ENCODE measurements at regions not wholly inside any gene's neighbourhood (a gene's known extent, or its start where the extent isn't known, plus 50 kb on each side); places are given as distances from the start of the nearest gene placed in this dataset.

- H4K20me1 ChIP-seq (replicated peaks; ENCODE audit: control insufficient read depth, insufficient read depth, low read length), result no peaks in the 10 kb centered on the region
- no peak for DNase-seq (ENCODE audit: extremely low read depth in 1 of 4, low spot score in 3 of 4)
- no peak for ATAC-seq
- H3K4me3 ChIP-seq, result no peak overlapping the region
- no peak for FAIRE-seq
- no peaks in the 10 kb centered on the region for H3K9me1 ChIP-seq (ENCODE audit: control insufficient read depth, insufficient read depth, low read length)
- H3K4me2 ChIP-seq (ENCODE audit: insufficient read depth, low read length), result no peak overlapping the region
- H3K27ac ChIP-seq (ENCODE audit: extremely low read depth, low read depth, low read length), result no peak overlapping the region
- no peak for TF ChIP-seq ZNF134 (CRISPR knock-in tag; conservative IDR thresholded peaks at IDR 0.05)
- TF ChIP-seq ZNF354B (CRISPR knock-in tag; IDR thresholded peaks at IDR 0.05), result no peak
- TF ChIP-seq MECOM (CRISPR knock-in tag; IDR thresholded peaks at IDR 0.05), result no peak
- TF ChIP-seq USF1 (CRISPR knock-in tag; IDR thresholded peaks at IDR 0.05), result no peak
- no peak for TF ChIP-seq NELFE (IDR thresholded peaks at IDR 0.05; ENCODE audit: insufficient read depth, insufficient read length)
- TF ChIP-seq THRAP3 (IDR thresholded peaks at IDR 0.05; ENCODE audit: borderline replicate concordance), result no peak
- TF ChIP-seq BCL6 (CRISPR knock-in tag; IDR thresholded peaks at IDR 0.05), result no peak
- TF ChIP-seq TEAD1 (CRISPR knock-in tag; IDR thresholded peaks at IDR 0.05), result no peak
- CTCF ChIA-PET (ENCODE audit: low intra/inter-chr PET ratio), result no interaction called here
- no peaks in the 10 kb centered on the region for H3K9me3 ChIP-seq (replicated peaks; ENCODE audit: control insufficient read depth, insufficient read depth, low read depth, low read length)
- 0% methylated on average over 2 of the region's 2 CpGs for WGBS (ENCODE audit: insufficient coverage, low coverage, missing lambda C conversion rate)
- no TSS peak for BruUV-seq (replicated peaks)
- H3K79me2 ChIP-seq (ENCODE audit: control insufficient read depth, insufficient read depth, low read length), result no peaks in the 10 kb centered on the region
- no peaks in the 10 kb centered on the region for H3K4me1 ChIP-seq (replicated peaks in 1 of 2; ENCODE audit: control insufficient read depth in 2 of 2, insufficient read depth in 2 of 2, low read length in 2 of 2)
- POLR2A ChIA-PET, result no interaction called here
- no peaks in the 10 kb centered on the region for H3K27me3 ChIP-seq (ENCODE audit: control insufficient read depth in 2 of 2, insufficient read depth in 2 of 2, low read length in 2 of 2)
- in situ Hi-C loops (cut with MboI) (no loop called here), intact Hi-C loops (cut with micrococcal nuclease) (no loop called here)
- H3K36me3 ChIP-seq (ENCODE audit: control insufficient read depth, insufficient read depth, low read length), result no peaks in the 10 kb centered on the region
- H3K9ac ChIP-seq (ENCODE audit: insufficient read depth in 1 of 2, low read depth in 2 of 2, low read length in 2 of 2), result no peak overlapping the region
- H2AFZ ChIP-seq (ENCODE audit: low read depth, low read length), result no peak overlapping the region
Measured at GRCh38 chr13:67951431-67951830, 721.3 kb upstream of the PCDH9 start.

GRCh38 chr13:67950603-67951002 is 720.5 kb upstream of the PCDH9 start:
- H4K20me1 ChIP-seq (replicated peaks; ENCODE audit: control insufficient read depth, insufficient read depth, low read length), result no peaks in the 10 kb centered on the region
- H2AFZ ChIP-seq (ENCODE audit: low read depth, low read length), result no peak overlapping the region
- H3K27me3 ChIP-seq (ENCODE audit: control insufficient read depth in 2 of 2, insufficient read depth in 2 of 2, low read length in 2 of 2), result no peaks in the 10 kb centered on the region
- no peaks in the 10 kb centered on the region for H3K79me2 ChIP-seq (ENCODE audit: control insufficient read depth, insufficient read depth, low read length)
- no peak overlapping the region for H3K27ac ChIP-seq (ENCODE audit: extremely low read depth, low read depth, low read length)
- CTCF ChIA-PET (ENCODE audit: low intra/inter-chr PET ratio), result no interaction called here
- BruUV-seq (replicated peaks), result no TSS peak
- H3K9ac ChIP-seq (ENCODE audit: insufficient read depth in 1 of 2, low read depth in 2 of 2, low read length in 2 of 2), result no peak overlapping the region
- no peaks in the 10 kb centered on the region for H3K4me1 ChIP-seq (replicated peaks in 1 of 2; ENCODE audit: control insufficient read depth in 2 of 2, insufficient read depth in 2 of 2, low read length in 2 of 2)
- no peaks in the 10 kb centered on the region for H3K9me1 ChIP-seq (ENCODE audit: control insufficient read depth, insufficient read depth, low read length)
- intact Hi-C loops (cut with micrococcal nuclease), result no loop called here
- 8% methylated on average over 3 of the region's 3 CpGs for WGBS (ENCODE audit: insufficient coverage, low coverage, missing lambda C conversion rate)
- DNase-seq (ENCODE audit: extremely low read depth in 1 of 4, low spot score in 3 of 4) (no peak), ATAC-seq (no peak), FAIRE-seq (no peak)
- in situ Hi-C loops (cut with MboI), result no loop called here
- no peaks in the 10 kb centered on the region for H3K9me3 ChIP-seq (replicated peaks; ENCODE audit: control insufficient read depth, insufficient read depth, low read depth, low read length)
- no peak overlapping the region for H3K4me3 ChIP-seq
- H3K36me3 ChIP-seq (ENCODE audit: control insufficient read depth, insufficient read depth, low read length), result no peaks in the 10 kb centered on the region
- no peak overlapping the region for H3K4me2 ChIP-seq (ENCODE audit: insufficient read depth, low read length)
- POLR2A ChIA-PET, result no interaction called here
- TF ChIP-seq MBD1 (CRISPR knock-in tag; IDR thresholded peaks at IDR 0.05), result no peak
- TF ChIP-seq RAD21 (CRISPR knock-in tag; conservative IDR thresholded peaks at IDR 0.05 in 1 of 2, IDR thresholded peaks at IDR 0.05 in 1 of 2), result no peak
- no peak for TF ChIP-seq ZHX1 (conservative IDR thresholded peaks at IDR 0.05; ENCODE audit: low read length)
- no peak for TF ChIP-seq NCOA4 (IDR thresholded peaks at IDR 0.05; ENCODE audit: partially characterized antibody)
- no peak for TF ChIP-seq ZNF778 (CRISPR knock-in tag; IDR thresholded peaks at IDR 0.05)

Data from K562 (cell line).